ENCODE measurements at regions not wholly inside any gene's neighbourhood (a gene's known extent, or its start where the extent isn't known, plus 50 kb on each side); places are given as distances from the start of the nearest gene placed in this dataset.

- no peaks in the 10 kb centered on the region for H3K36me3 ChIP-seq (ENCODE audit: low read depth, missing control alignments)
- no peaks in the 10 kb centered on the region for H3K4me1 ChIP-seq
- no peak for TF ChIP-seq CTCF (IDR thresholded peaks at IDR 0.05)
- TF ChIP-seq POLR2A (IDR thresholded peaks at IDR 0.05): no peak
- no peaks in the 10 kb centered on the region for H3K9me3 ChIP-seq
- no peak for DNase-seq
- no peak overlapping the region for H3K4me3 ChIP-seq
- intact Hi-C loops (cut with DNase I; ENCODE audit: low total_unique reads): no loop called here
- no peaks in the 10 kb centered on the region for H3K27me3 ChIP-seq
- no peak overlapping the region for H3K27ac ChIP-seq
Observed at GRCh38 chr14:26172396-26172795, 425.4 kb downstream of the NOVA1 start.

GRCh38 chr14:26170885-26171284, 426.9 kb downstream of the NOVA1 start:
- Histone ChIP-seq H3K4me3 (no peak overlapping the region), H3K4me1 (no peaks in the 10 kb centered on the region), H3K27ac (no peak overlapping the region), H3K36me3 (ENCODE audit: low read depth, missing control alignments) (no peaks in the 10 kb centered on the region), H3K9me3 (no peaks in the 10 kb centered on the region), H3K27me3 (no peaks in the 10 kb centered on the region)
- no peak for TF ChIP-seq CTCF (IDR thresholded peaks at IDR 0.05)
- no peak for TF ChIP-seq POLR2A (IDR thresholded peaks at IDR 0.05)
- 69 to 80% methylated on average over 1 of the region's 1 CpG for WGBS, 2 donors
- intact Hi-C loops (cut with DNase I; ENCODE audit: low total_unique reads): no loop called here
- DNase-seq: no peak

- Histone ChIP-seq H3K27ac (no peak overlapping the region), H3K4me3 (no peak overlapping the region), H3K36me3 (ENCODE audit: low read depth, missing control alignments) (no peaks in the 10 kb centered on the region), H3K9me3 (no peaks in the 10 kb centered on the region), H3K4me1 (no peaks in the 10 kb centered on the region), H3K27me3 (no peaks in the 10 kb centered on the region)
- intact Hi-C loops (cut with DNase I; ENCODE audit: low total_unique reads): no loop called here
- peak in 1 of 3 experiments; percentile 9 for TF ChIP-seq CTCF (IDR thresholded peaks at IDR 0.05)
- TF ChIP-seq POLR2A (IDR thresholded peaks at IDR 0.05): no peak
- no peak for DNase-seq
- WGBS, 2 donors: 63 to 79% methylated on average over 1 of the region's 1 CpG
Observed at GRCh38 chr14:26163761-26164160, 434.1 kb downstream of the NOVA1 start.

- Histone ChIP-seq H3K27me3 (no peaks in the 10 kb centered on the region), H3K4me1 (no peaks in the 10 kb centered on the region), H3K27ac (no peak overlapping the region), H3K36me3 (ENCODE audit: low read depth, missing control alignments) (no peaks in the 10 kb centered on the region), H3K4me3 (no peak overlapping the region), H3K9me3 (no peaks in the 10 kb centered on the region)
- DNase-seq: no peak
- TF ChIP-seq POLR2A (IDR thresholded peaks at IDR 0.05): no peak
- no peak for TF ChIP-seq CTCF (IDR thresholded peaks at IDR 0.05)
- 88 to 93% methylated on average over 1 of the region's 1 CpG for WGBS, 2 donors
- intact Hi-C loops (cut with DNase I; ENCODE audit: low total_unique reads): no loop called here
Observed at GRCh38 chr14:26157517-26157916, 440.3 kb downstream of the NOVA1 start.

- H3K36me3 ChIP-seq (ENCODE audit: low read depth, missing control alignments): no peaks in the 10 kb centered on the region
- no peak for TF ChIP-seq CTCF (IDR thresholded peaks at IDR 0.05)
- TF ChIP-seq POLR2A (IDR thresholded peaks at IDR 0.05): no peak
- no peak overlapping the region for H3K4me3 ChIP-seq
- 78 to 79% methylated on average over 2 of the region's 2 CpGs for WGBS, 2 donors
- intact Hi-C loops (cut with DNase I; ENCODE audit: low total_unique reads): no loop called here
- no peaks in the 10 kb centered on the region for H3K4me1 ChIP-seq
- no peak for DNase-seq
- no peaks in the 10 kb centered on the region for H3K27me3 ChIP-seq
- no peak overlapping the region for H3K27ac ChIP-seq
- H3K9me3 ChIP-seq: no peaks in the 10 kb centered on the region
Observed at GRCh38 chr14:26143057-26143456, 454.8 kb downstream of the NOVA1 start.
